ENCODE measurements at regions not wholly inside any gene's neighbourhood (a gene's known extent, or its start where the extent isn't known, plus 50 kb on each side); places are given as distances from the start of the nearest gene placed in this dataset.

GRCh38 chr20:24370911-24371695, 98.3 kb upstream of the SYNDIG1 start:
- no peak for DNase-seq
- intact Hi-C loops (cut with micrococcal nuclease; ENCODE audit: unreplicated experiment) = loop anchor here (10.0 kb wide), 1 partner anchor 104 kb away; no protein-coding TSS in a partner anchor
- Histone ChIP-seq H3K9me3 (no peaks in the 10 kb centered on the region), H3K27me3 (replicated peaks; ENCODE audit: control insufficient read depth, insufficient read depth, low read length) (no peaks in the 10 kb centered on the region), H3K36me3 (ENCODE audit: control insufficient read depth, insufficient read depth, low read length) (no peaks in the 10 kb centered on the region), H3K4me1 (no peaks in the 10 kb centered on the region), H3K4me3 (ENCODE audit: low read depth, low read length) (no peak overlapping the region)
- Mint-ChIP-seq H3K27ac (ENCODE audit: unreplicated experiment) (no peak overlapping the region), H3K9me3 (ENCODE audit: unreplicated experiment) (no peaks in the 10 kb centered on the region), H3K27me3 (ENCODE audit: insufficient read depth, unreplicated experiment) (peaks cover 11% of the 10 kb centered on the region), H3K4me1 (ENCODE audit: low read depth, unreplicated experiment) (no peaks in the 10 kb centered on the region), H3K36me3 (ENCODE audit: insufficient read depth, unreplicated experiment) (no peaks in the 10 kb centered on the region), H3K4me3 (ENCODE audit: unreplicated experiment) (no peak overlapping the region)
- BruUV-seq (replicated peaks) = no TSS peak
- TF ChIP-seq, protein P1, sequence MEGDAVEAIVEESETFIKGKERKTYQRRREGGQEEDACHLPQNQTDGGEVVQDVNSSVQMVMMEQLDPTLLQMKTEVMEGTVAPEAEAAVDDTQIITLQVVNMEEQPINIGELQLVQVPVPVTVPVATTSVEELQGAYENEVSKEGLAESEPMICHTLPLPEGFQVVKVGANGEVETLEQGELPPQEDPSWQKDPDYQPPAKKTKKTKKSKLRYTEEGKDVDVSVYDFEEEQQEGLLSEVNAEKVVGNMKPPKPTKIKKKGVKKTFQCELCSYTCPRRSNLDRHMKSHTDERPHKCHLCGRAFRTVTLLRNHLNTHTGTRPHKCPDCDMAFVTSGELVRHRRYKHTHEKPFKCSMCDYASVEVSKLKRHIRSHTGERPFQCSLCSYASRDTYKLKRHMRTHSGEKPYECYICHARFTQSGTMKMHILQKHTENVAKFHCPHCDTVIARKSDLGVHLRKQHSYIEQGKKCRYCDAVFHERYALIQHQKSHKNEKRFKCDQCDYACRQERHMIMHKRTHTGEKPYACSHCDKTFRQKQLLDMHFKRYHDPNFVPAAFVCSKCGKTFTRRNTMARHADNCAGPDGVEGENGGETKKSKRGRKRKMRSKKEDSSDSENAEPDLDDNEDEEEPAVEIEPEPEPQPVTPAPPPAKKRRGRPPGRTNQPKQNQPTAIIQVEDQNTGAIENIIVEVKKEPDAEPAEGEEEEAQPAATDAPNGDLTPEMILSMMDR (IDR thresholded peaks at IDR 0.05; ENCODE audit: insufficient read depth in 1 of 2, low read depth in 1 of 2, low read length in 1 of 2, severe bottlenecking in 1 of 2, unreplicated experiment in 1 of 2) = no peak
- ChIA-PET POLR2A (no interaction called here), CTCF (no interaction called here)

DNA sequence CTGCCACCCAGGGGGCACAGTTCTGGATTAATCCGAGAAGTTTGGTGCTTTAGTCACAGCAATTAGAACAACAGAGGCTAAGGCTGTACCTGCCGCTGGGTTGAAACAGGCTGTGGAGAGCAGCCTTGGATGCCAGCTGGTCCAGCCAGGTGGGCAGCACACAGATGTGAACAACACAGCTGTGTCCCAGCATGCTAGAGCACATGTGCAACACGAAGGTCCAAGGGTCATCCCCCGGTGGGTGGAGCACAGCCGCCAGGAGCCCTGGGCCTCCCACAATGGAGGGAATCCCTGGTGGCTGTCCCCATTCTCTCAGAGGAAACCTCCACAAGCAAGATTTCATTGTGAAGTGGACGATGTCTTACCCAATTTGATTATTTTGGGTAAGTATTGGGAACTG, 99.2 kb upstream of the SYNDIG1 start:
- intact Hi-C loops (cut with micrococcal nuclease; ENCODE audit: unreplicated experiment) = loop anchor here (10.0 kb wide), 1 partner anchor 105 kb away; no protein-coding TSS in a partner anchor
- no peak overlapping the region for H3K27ac Mint-ChIP-seq (ENCODE audit: unreplicated experiment)
- H3K9me3 Mint-ChIP-seq (ENCODE audit: unreplicated experiment) = no peaks in the 10 kb centered on the region
- H3K4me3 ChIP-seq (ENCODE audit: low read depth, low read length) = no peak overlapping the region
- no peaks in the 10 kb centered on the region for H3K36me3 ChIP-seq (ENCODE audit: control insufficient read depth, insufficient read depth, low read length)
- H3K4me1 Mint-ChIP-seq (ENCODE audit: low read depth, unreplicated experiment) = no peaks in the 10 kb centered on the region
- no peaks in the 10 kb centered on the region for H3K36me3 Mint-ChIP-seq (ENCODE audit: insufficient read depth, unreplicated experiment)
- H3K9me3 ChIP-seq = no peaks in the 10 kb centered on the region
- peaks cover 11% of the 10 kb centered on the region for H3K27me3 Mint-ChIP-seq (ENCODE audit: insufficient read depth, unreplicated experiment)
- no peak overlapping the region for H3K4me3 Mint-ChIP-seq (ENCODE audit: unreplicated experiment)
- DNase-seq = peak in 1 of 2 experiments; percentile 11
- POLR2A ChIA-PET = no interaction called here
- TF ChIP-seq, protein P1 (IDR thresholded peaks at IDR 0.05; ENCODE audit: insufficient read depth in 1 of 2, low read depth in 1 of 2, low read length in 1 of 2, severe bottlenecking in 1 of 2, unreplicated experiment in 1 of 2) = no peak
- no peaks in the 10 kb centered on the region for H3K27me3 ChIP-seq (replicated peaks; ENCODE audit: control insufficient read depth, insufficient read depth, low read length)
- BruUV-seq (replicated peaks) = no TSS peak
- no peaks in the 10 kb centered on the region for H3K4me1 ChIP-seq
- CTCF ChIA-PET = no interaction called here

GRCh38 chr20:24368253-24368652, 101.2 kb upstream of the SYNDIG1 start:
- intact Hi-C loops (cut with micrococcal nuclease; ENCODE audit: unreplicated experiment) = no loop called here
- Mint-ChIP-seq H3K4me3 (ENCODE audit: unreplicated experiment) (no peak overlapping the region), H3K4me1 (ENCODE audit: low read depth, unreplicated experiment) (no peaks in the 10 kb centered on the region), H3K36me3 (ENCODE audit: insufficient read depth, unreplicated experiment) (no peaks in the 10 kb centered on the region), H3K27ac (ENCODE audit: unreplicated experiment) (no peak overlapping the region), H3K9me3 (ENCODE audit: unreplicated experiment) (no peaks in the 10 kb centered on the region), H3K27me3 (ENCODE audit: insufficient read depth, unreplicated experiment) (peaks cover 11% of the 10 kb centered on the region)
- H3K4me1 ChIP-seq = no peaks in the 10 kb centered on the region
- H3K9me3 ChIP-seq = no peaks in the 10 kb centered on the region
- DNase-seq = no peak
- H3K36me3 ChIP-seq (ENCODE audit: control insufficient read depth, insufficient read depth, low read length) = no peaks in the 10 kb centered on the region
- no peak overlapping the region for H3K4me3 ChIP-seq (ENCODE audit: low read depth, low read length)
- CTCF ChIA-PET = no interaction called here
- TF ChIP-seq, protein P1 (IDR thresholded peaks at IDR 0.05; ENCODE audit: insufficient read depth in 1 of 2, low read depth in 1 of 2, low read length in 1 of 2, severe bottlenecking in 1 of 2, unreplicated experiment in 1 of 2) = no peak
- POLR2A ChIA-PET = no interaction called here
- no TSS peak for BruUV-seq (replicated peaks)
- no peaks in the 10 kb centered on the region for H3K27me3 ChIP-seq (replicated peaks; ENCODE audit: control insufficient read depth, insufficient read depth, low read length)

Data from Caco-2 (cell line).